ENCODE measurements at regions not wholly inside any gene's neighbourhood (a gene's known extent, or its start where the extent isn't known, plus 50 kb on each side); places are given as distances from the start of the nearest gene placed in this dataset.

DNA sequence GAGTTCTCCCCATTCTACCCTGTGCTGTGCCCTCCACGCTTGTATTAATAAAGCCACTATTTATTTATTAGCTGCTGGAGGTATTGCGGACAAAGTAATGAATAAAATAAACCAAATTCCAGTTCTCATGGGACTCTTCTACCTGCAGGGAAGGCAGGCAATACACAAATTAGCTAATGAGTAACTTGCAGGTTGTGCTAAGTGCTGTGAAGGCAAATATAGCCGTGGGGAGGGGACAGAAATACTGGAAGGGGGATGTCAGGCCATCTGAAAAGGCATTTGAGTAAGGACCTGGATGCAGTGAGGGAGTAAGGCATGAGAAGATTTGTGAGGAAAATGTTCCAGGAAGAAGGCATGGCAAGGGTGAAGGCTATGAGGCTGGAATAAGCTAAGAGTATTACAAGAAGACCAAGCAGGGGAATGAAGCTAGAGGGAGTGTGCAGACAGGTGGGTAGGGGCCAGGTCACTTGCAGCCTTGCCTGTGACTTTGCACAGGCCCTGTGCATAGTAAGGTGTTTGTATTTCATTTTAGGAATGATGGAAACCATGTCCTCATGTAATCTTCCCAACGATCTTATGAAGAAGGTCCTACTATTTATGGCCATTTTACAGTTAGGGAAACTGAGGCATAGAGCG lies 167.5 kb downstream of the PTPN11 start:
- H3K9me3 ChIP-seq (ENCODE audit: control insufficient read depth, insufficient read depth, low read length), result no peaks in the 10 kb centered on the region
- H3K36me3 ChIP-seq (ENCODE audit: control insufficient read depth, insufficient read depth, low read length), result no peaks in the 10 kb centered on the region
- no peak overlapping the region for H2AK5ac ChIP-seq (ENCODE audit: low read depth, low read length)
- dilution Hi-C loops (cut with HindIII; ENCODE audit: low sequenced_read_pairs, unreplicated experiment), result no loop called here
- no peak overlapping the region for H3K4me2 ChIP-seq (ENCODE audit: low read depth, low read length)
- H3K9ac ChIP-seq (ENCODE audit: low read depth, low read length), result no peak overlapping the region
- H3K23ac ChIP-seq (ENCODE audit: low read depth, low read length), result no peak overlapping the region
- H3K18ac ChIP-seq (ENCODE audit: low read depth, low read length), result no peak overlapping the region
- no peak overlapping the region for H3K27ac ChIP-seq (ENCODE audit: insufficient read depth, low read length)
- no peak overlapping the region for H2BK5ac ChIP-seq (ENCODE audit: low read depth, low read length, poor library complexity, severe bottlenecking)
- no peak overlapping the region for H2BK120ac ChIP-seq (ENCODE audit: low read depth, low read length)
- H4K91ac ChIP-seq (ENCODE audit: insufficient read depth, low read depth, low read length), result no peak overlapping the region
- intact Hi-C loops (cut with micrococcal nuclease), result no loop called here
- ATAC-seq (ENCODE audit: low read depth) (no peak), DNase-seq (no peak)
- no peak overlapping the region for H2AK9ac ChIP-seq (replicated peaks; ENCODE audit: low read depth, low read length, poor library complexity)
- CTCF ChIA-PET, result no interaction called here
- H3K4me1 ChIP-seq (ENCODE audit: control insufficient read depth, insufficient read depth, low read length), result no peaks in the 10 kb centered on the region
- H4K5ac ChIP-seq (ENCODE audit: low read depth, low read length), result no peak overlapping the region
- no peak overlapping the region for H3K56ac ChIP-seq (ENCODE audit: extremely low read depth, insufficient read depth, low read length)
- no peak overlapping the region for H3K4ac ChIP-seq (ENCODE audit: low read depth, low read length)
- H3K27me3 ChIP-seq (ENCODE audit: control insufficient read depth, insufficient read depth, low read length), result no peaks in the 10 kb centered on the region
- H2BK15ac ChIP-seq (ENCODE audit: low read depth, low read length), result no peak overlapping the region
- no peak overlapping the region for H2AFZ ChIP-seq (replicated peaks; ENCODE audit: low read length, poor library complexity)
- H3K9me1 ChIP-seq (ENCODE audit: insufficient read depth, low read length), result no peaks in the 10 kb centered on the region
- 6% methylated on average over 1 of the region's 5 CpGs; no CpG with 5 or more reads in 1 of the 2 experiments for WGBS, 2 experiments (ENCODE audit: extremely low coverage in 2 of 2, insufficient read length in 1 of 2)
- no peaks in the 10 kb centered on the region for H4K20me1 ChIP-seq (ENCODE audit: insufficient read depth, low read length)
- BruUV-seq (replicated peaks), result no TSS peak
- POLR2A ChIA-PET (ENCODE audit: unreplicated experiment), result no interaction called here
- H3K79me1 ChIP-seq (ENCODE audit: low read depth in 1 of 2, low read length in 2 of 2), result no peaks in the 10 kb centered on the region
- H2BK20ac ChIP-seq (ENCODE audit: low read depth, low read length), result no peak overlapping the region
- no peak for TF ChIP-seq POLR2A (IDR thresholded peaks at IDR 0.05; ENCODE audit: low read depth, low read length)
- no peak for TF ChIP-seq RAD21 (IDR thresholded peaks at IDR 0.05; ENCODE audit: low read length)
- TF ChIP-seq, protein P1, sequence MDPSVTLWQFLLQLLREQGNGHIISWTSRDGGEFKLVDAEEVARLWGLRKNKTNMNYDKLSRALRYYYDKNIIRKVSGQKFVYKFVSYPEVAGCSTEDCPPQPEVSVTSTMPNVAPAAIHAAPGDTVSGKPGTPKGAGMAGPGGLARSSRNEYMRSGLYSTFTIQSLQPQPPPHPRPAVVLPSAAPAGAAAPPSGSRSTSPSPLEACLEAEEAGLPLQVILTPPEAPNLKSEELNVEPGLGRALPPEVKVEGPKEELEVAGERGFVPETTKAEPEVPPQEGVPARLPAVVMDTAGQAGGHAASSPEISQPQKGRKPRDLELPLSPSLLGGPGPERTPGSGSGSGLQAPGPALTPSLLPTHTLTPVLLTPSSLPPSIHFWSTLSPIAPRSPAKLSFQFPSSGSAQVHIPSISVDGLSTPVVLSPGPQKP (IDR thresholded peaks at IDR 0.05; ENCODE audit: borderline replicate concordance, low read depth, low read length), result no peak
- H3K4me3 ChIP-seq (ENCODE audit: insufficient read depth, low read depth, low read length), result no peak overlapping the region
- no peak overlapping the region for H4K8ac ChIP-seq (ENCODE audit: low read depth in 2 of 2, low read length in 2 of 2)
- in situ Hi-C loops (cut with MboI; ENCODE audit: low sequenced_read_pairs), result no loop called here
- no peak overlapping the region for H3K14ac ChIP-seq (replicated peaks; ENCODE audit: low read depth, low read length)
